Umbilical cord (tissue), 1 donor: ENCODE measurements at regions not wholly inside any gene's neighbourhood (a gene's known extent, or its start where the extent isn't known, plus 50 kb on each side); places are given as distances from the start of the nearest gene placed in this dataset.

Experiments used
- DNase-seq: peaks from one replicate; pipeline ENCODE4 v3.0.0-alpha.2; 2015; ENCODE audit warnings: low spot score

- DNase-seq, result no peak
These were observed 678.5 kb downstream of the NR2F2 start for GRCh38 chr15:97009031-97009431.

GRCh38 chr15:97012986-97013385 is 682.5 kb downstream of the NR2F2 start:
- peak; percentile 1 for DNase-seq

GRCh38 chr15:97013491-97013890 is 683.0 kb downstream of the NR2F2 start:
- DNase-seq, result no peak

GRCh38 chr15:97014001-97014400 is 683.5 kb downstream of the NR2F2 start:
- DNase-seq, result no peak

GRCh38 chr15:97023488-97023844 is 693.0 kb downstream of the NR2F2 start:
- no peak for DNase-seq

GRCh38 chr15:97026781-97027180 is 696.3 kb downstream of the NR2F2 start:
- DNase-seq, result no peak

GRCh38 chr15:97027772-97028171 is 697.3 kb downstream of the NR2F2 start:
- DNase-seq, result no peak

GRCh38 chr15:97030251-97030650 is 699.8 kb downstream of the NR2F2 start:
- no peak for DNase-seq

DNA sequence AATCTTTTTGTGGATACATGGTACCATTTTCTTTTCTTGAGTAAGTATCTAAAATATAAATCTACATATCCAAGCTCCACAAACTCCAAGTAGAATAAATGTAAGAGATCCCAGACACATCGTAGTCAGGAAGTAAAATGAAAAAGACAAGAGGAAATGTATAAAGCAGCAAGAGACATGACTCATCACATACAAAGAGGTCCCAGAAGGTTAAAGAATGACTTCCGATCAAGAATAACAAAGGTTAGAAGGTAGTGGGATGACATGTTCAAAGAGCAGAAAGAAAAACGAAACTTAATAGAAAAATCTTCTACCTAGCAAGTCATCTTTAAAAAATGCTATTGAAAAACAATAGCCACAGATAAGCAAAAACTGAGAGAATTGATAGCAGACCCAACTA is 705.8 kb downstream of the NR2F2 start:
- no peak for DNase-seq

GRCh38 chr15:97037080-97037479 is 706.6 kb downstream of the NR2F2 start:
- DNase-seq, result no peak

DNA sequence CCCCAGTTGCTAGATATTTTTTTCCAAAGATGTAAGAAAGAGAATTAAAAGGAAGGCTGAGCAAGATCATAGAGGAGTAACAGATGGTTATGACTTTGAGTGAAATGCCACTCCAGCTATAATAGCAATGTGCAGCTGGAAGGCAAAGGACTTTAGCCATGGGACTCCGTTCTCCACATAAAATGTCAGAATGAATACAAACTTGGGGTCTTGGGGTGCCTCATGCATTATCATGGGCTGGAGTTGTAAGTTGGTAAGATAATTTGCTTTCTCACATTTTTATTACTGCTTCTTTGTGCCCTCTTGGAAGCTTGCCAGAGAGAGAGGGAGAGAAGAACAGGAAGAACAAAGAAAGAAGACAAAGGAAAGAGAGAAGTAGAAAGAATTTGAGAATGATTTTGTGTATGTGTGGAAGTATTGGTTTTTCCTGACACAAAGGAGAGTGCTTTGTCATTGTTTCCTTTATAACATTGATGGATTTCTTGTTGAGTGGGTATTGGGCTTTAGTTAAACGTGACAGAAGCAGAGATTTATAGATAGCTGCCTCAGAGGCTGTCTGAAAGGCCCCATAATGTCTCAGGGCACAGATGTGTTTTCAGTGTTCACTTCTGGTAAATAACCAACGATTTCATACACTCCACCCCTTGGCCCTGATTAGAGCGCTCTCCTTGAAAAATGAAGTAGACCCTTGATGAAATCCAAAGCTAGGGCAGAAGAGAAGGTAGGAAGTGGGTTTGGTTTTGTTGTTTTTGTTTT is 715.3 kb downstream of the NR2F2 start:
- DNase-seq, result no peak

GRCh38 chr15:97052513-97052912 is 722.0 kb downstream of the NR2F2 start:
- DNase-seq, result peak; percentile 8

- no peak for DNase-seq
These were observed 723.1 kb downstream of the NR2F2 start for GRCh38 chr15:97053635-97054034.

DNA sequence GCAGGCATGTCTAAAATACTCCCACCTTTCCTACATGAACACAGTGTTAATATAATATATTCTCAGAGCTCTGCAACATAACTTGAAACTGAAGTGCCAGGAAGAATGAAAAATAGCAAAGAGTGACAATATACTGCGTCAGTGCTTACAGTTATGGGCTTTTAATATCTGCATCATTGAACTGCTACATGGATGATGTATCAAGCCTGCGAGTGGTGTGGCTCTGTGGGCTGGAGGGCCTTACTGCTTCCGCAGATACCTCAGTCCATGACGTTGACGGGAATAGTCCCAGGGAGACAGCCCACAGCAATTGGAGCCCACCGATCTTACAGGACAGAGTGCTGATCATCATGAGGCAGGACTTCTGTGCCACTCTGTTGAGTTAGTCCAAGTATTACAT is 727.0 kb downstream of the NR2F2 start:
- no peak for DNase-seq

DNA sequence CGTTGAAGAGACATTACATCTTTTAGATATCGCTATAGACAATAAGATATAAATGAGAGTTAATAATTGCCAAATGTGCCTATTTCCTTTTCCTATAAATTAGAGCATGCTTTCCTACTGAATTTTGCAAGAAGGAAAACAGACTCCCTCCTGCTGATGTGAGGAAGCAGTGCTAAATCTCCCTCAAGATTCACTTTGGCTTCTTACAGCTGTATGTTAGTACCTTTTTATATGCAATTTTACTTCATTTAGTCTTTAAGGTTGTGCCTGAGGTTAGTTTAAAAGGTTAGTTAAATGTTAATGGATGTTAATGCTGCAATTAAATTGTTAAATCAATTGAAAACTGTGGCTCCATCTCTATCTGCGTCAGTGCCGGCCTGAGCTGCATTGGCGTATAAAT is 728.8 kb downstream of the NR2F2 start:
- no peak for DNase-seq

DNA sequence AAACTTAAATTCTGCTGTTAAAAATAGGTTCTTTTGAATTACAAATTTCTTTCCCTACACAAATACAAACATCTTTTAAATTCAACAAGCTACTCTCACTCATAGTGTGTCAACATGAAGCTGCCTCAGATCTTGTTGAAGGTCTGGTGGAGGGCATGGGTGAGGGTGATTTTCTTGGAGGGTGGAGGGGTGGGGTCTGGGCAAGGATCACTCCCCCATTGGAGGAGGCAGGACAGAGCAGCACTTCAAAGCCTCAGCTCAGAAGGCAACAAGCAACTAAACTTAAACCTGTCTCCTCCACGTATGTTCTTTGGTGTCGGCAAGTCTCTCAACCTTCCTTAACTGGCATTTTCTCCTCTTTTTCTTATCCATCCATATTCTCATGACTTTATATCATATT is 730.9 kb downstream of the NR2F2 start:
- DNase-seq, result no peak

GRCh38 chr15:97071668-97072067 is 741.2 kb downstream of the NR2F2 start:
- DNase-seq, result no peak

GRCh38 chr15:97072545-97072944 is 742.0 kb downstream of the NR2F2 start:
- DNase-seq, result no peak

DNA sequence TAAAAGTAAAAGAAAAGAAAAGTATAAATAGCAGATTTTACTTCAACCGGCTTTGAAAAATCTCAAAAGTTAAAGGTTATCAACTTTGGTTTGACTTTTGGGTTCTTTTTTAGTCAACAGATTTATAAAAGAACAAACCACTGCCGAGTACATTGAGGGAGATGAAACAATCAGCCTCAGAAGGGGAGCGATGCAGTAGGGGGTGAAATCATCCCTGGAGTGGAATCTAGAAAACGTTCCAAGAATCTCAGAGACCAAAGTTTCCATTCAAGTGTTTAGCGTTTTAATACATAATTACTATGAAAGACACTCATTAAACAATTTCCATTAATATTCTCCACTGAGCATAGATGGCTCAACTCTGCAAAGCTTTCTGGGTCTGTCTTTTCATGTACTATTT is 745.5 kb downstream of the NR2F2 start:
- DNase-seq, result no peak

- DNase-seq, result no peak
These were observed 747.5 kb downstream of the NR2F2 start for GRCh38 chr15:97077975-97078374.

GRCh38 chr15:97078591-97078990 is 748.1 kb downstream of the NR2F2 start:
- no peak for DNase-seq

DNA sequence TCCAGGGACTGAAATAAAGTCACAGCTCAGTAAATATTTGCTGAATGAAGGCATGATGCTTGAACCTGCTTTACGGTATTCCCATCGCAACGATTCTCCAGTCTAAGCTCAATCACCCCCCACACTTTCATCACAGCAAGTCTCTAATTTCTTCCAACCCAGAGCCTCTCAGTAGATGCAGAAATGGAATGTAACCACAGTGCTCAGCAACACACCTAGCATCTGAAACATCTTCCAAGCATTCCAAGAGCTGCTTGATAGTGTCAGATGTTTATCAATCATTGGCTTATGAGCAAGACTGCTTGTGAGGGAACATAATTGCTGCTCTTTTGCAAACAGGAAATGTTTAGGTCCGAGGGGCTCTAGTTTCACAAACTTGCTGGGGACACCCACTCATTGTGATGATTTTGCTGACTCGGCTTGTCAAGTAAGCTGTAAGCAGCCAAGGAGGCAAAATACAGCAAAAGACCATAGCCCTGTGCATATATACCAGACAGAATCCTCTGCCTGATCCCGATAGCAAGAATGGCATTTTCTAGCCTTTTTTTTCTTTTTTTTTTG is 751.2 kb downstream of the NR2F2 start:
- DNase-seq, result no peak

DNA sequence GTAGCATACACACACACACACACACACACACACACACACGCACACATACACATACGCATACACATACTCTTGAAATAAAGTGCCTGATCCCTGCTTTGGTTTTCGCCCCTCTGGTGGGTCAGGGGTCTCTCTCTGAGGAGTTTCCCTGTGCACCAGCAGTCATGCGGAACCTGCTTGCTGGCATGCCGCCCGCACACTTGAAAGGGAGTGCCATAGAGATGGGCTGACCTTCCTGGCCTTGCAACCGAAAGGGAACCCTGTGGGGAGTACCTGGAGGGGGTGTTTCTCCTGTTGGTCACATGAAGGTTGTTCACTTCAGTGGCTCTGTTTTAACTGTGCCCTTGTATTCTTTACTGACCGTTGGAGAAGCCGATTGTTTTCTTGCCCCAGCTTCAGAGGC is 752.3 kb downstream of the NR2F2 start:
- DNase-seq, result no peak

- DNase-seq, result no peak
These were observed 754.1 kb downstream of the NR2F2 start for GRCh38 chr15:97084650-97085049.
